Liver (tissue), 8 donors: ENCODE measurements at regions not wholly inside any gene's neighbourhood (a gene's known extent, or its start where the extent isn't known, plus 50 kb on each side); places are given as distances from the start of the nearest gene placed in this dataset.

ENCODE experiments used
- DNase-seq: peaks from one replicate; pipeline ENCODE4 v3.0.0-alpha.2; 2017; ENCODE audit warnings: low spot score
- H3K27ac ChIP-seq, 2 donors: one replicate each; pipeline ENCODE4 v1.7.0; 2013; ENCODE audit warnings: inconsistent platforms in 2 of 2, low read length in 2 of 2, control low read depth in 1 of 2, low read depth in 1 of 2, mild to moderate bottlenecking in 1 of 2
- H3K27me3 ChIP-seq, 4 donors: one replicate each; pipeline versions ENCODE4 v1.6.1 to v1.7.0; 2013; ENCODE audit warnings: low read length in 3 of 4, inconsistent platforms in 1 of 4, mild to moderate bottlenecking in 1 of 4, moderate library complexity in 1 of 4; ENCODE audit not compliant: control insufficient read depth in 4 of 4, insufficient read depth in 4 of 4
- H3K36me3 ChIP-seq, 4 donors: one replicate each; pipeline versions ENCODE4 v1.6.1 to v1.7.0; 2013; ENCODE audit warnings: low read length in 3 of 4, mild to moderate bottlenecking in 3 of 4, low read depth in 1 of 4, moderate library complexity in 1 of 4; ENCODE audit not compliant: control insufficient read depth in 4 of 4, insufficient read depth in 3 of 4
- H3K4me1 ChIP-seq, 4 donors: one replicate each; pipeline versions ENCODE4 v1.6.1 to v1.7.0; 2013; ENCODE audit warnings: low read length in 3 of 4, mild to moderate bottlenecking in 3 of 4, moderate library complexity in 1 of 4; ENCODE audit not compliant: control insufficient read depth in 4 of 4, insufficient read depth in 4 of 4
- H3K4me3 ChIP-seq, 3 donors: one replicate each; pipeline versions ENCODE4 v1.6.1 to v1.7.0; 2013; ENCODE audit warnings: low read length in 3 of 3, control low read depth in 1 of 3, low read depth in 1 of 3, mild to moderate bottlenecking in 1 of 3
- H3K9ac ChIP-seq, 2 donors: one replicate each; pipeline ENCODE4 v1.7.0; 2013; ENCODE audit warnings: low read length in 2 of 2, mild to moderate bottlenecking in 2 of 2, moderate library complexity in 2 of 2, control low read depth in 1 of 2, low read depth in 1 of 2
- H3K9me3 ChIP-seq, 4 donors: one replicate each; pipeline versions ENCODE4 v1.6.1 to v1.7.0; 2013; ENCODE audit warnings: low read length in 3 of 4; ENCODE audit not compliant: control insufficient read depth in 4 of 4
- ATF3 ChIP-seq: IDR thresholded peaks from 2 replicates; pipeline ENCODE4 v1.6.1; 2016; ENCODE audit warnings: antibody characterized with exemption
- CTCF ChIP-seq: fragments of 150-350 bp; IDR thresholded peaks from 2 replicates; pipeline ENCODE4 v1.5.1; 2017; ENCODE audit warnings: improper control_type of control experiment, low read depth, low read length; ENCODE audit not compliant: missing input control
- EGR1 ChIP-seq, 2 donors: IDR thresholded peaks; 2 replicates each; pipeline ENCODE4 v1.6.1; 2016 to 2018; ENCODE audit warnings: antibody characterized with exemption in 2 of 2, low read depth in 2 of 2
- FOXA1 ChIP-seq: IDR thresholded peaks from 2 replicates; pipeline ENCODE4 v1.6.1; 2016; ENCODE audit warnings: antibody characterized with exemption
- FOXA2 ChIP-seq: IDR thresholded peaks from 2 replicates; pipeline ENCODE4 v1.6.1; 2016; ENCODE audit warnings: antibody characterized with exemption
- HNF4A ChIP-seq, 2 donors: conservative IDR thresholded peaks; 2 replicates each; pipeline ENCODE4 v1.6.1; 2016; ENCODE audit warnings: antibody characterized with exemption in 2 of 2, mild to moderate bottlenecking in 2 of 2
- HNF4G ChIP-seq: IDR thresholded peaks from 2 replicates; pipeline ENCODE4 v1.6.1; 2016; ENCODE audit warnings: antibody characterized with exemption
- JUND ChIP-seq, 2 donors: IDR thresholded peaks; 2 replicates each; pipeline ENCODE4 v1.6.1; 2016; ENCODE audit warnings: antibody characterized with exemption in 2 of 2
- MAX ChIP-seq: IDR thresholded peaks from 2 replicates; pipeline ENCODE4 v1.6.1; 2016; ENCODE audit warnings: antibody characterized with exemption
- NR2F2 ChIP-seq: IDR thresholded peaks from 2 replicates; pipeline ENCODE4 v1.6.1; 2016; ENCODE audit warnings: antibody characterized with exemption
- RAD21 ChIP-seq, 2 donors: IDR thresholded peaks; 2 replicates each; pipeline ENCODE4 v1.6.1; 2016; ENCODE audit warnings: antibody characterized with exemption in 2 of 2, mild to moderate bottlenecking in 2 of 2
- REST ChIP-seq: IDR thresholded peaks from 2 replicates; pipeline ENCODE4 v1.6.1; 2016; ENCODE audit warnings: antibody characterized with exemption, mild to moderate bottlenecking
- RXRA ChIP-seq, 2 donors: IDR thresholded peaks; 2 replicates each; pipeline ENCODE4 v1.6.1; 2017 to 2018; ENCODE audit warnings: antibody characterized with exemption in 2 of 2, mild to moderate bottlenecking in 1 of 2
- SP1 ChIP-seq: IDR thresholded peaks from 2 replicates; pipeline ENCODE4 v1.6.1; 2018; ENCODE audit warnings: antibody characterized with exemption, mild to moderate bottlenecking
- TAF1 ChIP-seq: conservative IDR thresholded peaks from 2 replicates; pipeline ENCODE4 v1.6.1; 2016; ENCODE audit warnings: antibody characterized with exemption, mild to moderate bottlenecking
- YY1 ChIP-seq: IDR thresholded peaks from 2 replicates; pipeline ENCODE4 v1.6.1; 2016; ENCODE audit warnings: antibody characterized with exemption, mild to moderate bottlenecking
- ZBTB33 ChIP-seq: IDR thresholded peaks from 2 replicates; pipeline ENCODE4 v1.6.1; 2016; ENCODE audit warnings: antibody characterized with exemption
- WGBS: extraction: QIAGEN DNeasy Blood & Tissue Kit; methylation state at CpG from one replicate; pipeline ENCODE4 v1.1.7; 2013; 5-methylcytosine and 5-hydroxymethylcytosine counted together
- donor health status: healthy.
- donor health status: healthy.
- donor health status: healthy.
- donor health status: healthy.
- donor health status: healthy.

- 75% methylated on average over 6 of the region's 6 CpGs for WGBS
- DNase-seq, result no peak
- Histone ChIP-seq H3K36me3 (no peaks in the 10 kb centered on the region), H3K4me3 (no peak overlapping the region), H3K27ac (no peak overlapping the region), H3K9ac (no peak overlapping the region), H3K9me3 (peaks cover 0 to 3% (median 0%) of the 10 kb centered on the region in 4 donors), H3K27me3 (no peaks in the 10 kb centered on the region), H3K4me1 (no peaks in the 10 kb centered on the region)
- TF ChIP-seq EGR1 (IDR thresholded peaks at IDR 0.05; ENCODE audit: low read depth in 2 of 2), result no peak
- no peak for TF ChIP-seq FOXA1
- TF ChIP-seq NR2F2, result no peak
- TF ChIP-seq SP1, result no peak
- TF ChIP-seq CTCF, result no peak
- no peak for TF ChIP-seq HNF4A (conservative IDR thresholded peaks at IDR 0.05)
- TF ChIP-seq RAD21 (IDR thresholded peaks at IDR 0.05), result no peak
- no peak for TF ChIP-seq FOXA2
- no peak for TF ChIP-seq ZBTB33
- TF ChIP-seq HNF4G, result no peak
- no peak for TF ChIP-seq RXRA (IDR thresholded peaks at IDR 0.05)
- TF ChIP-seq ATF3, result no peak
- TF ChIP-seq JUND (IDR thresholded peaks at IDR 0.05), result no peak
- TF ChIP-seq MAX, result no peak
- TF ChIP-seq REST, result no peak
- no peak for TF ChIP-seq TAF1
- no peak for TF ChIP-seq YY1
These were observed 504.9 kb upstream of the CCDC196 start for GRCh38 chr14:65981192-65981843.

GRCh38 chr14:65986041-65986440 is 500.1 kb upstream of the CCDC196 start:
- H3K9ac ChIP-seq, result no peak overlapping the region
- H3K4me3 ChIP-seq, result no peak overlapping the region
- no peak for TF ChIP-seq HNF4A (conservative IDR thresholded peaks at IDR 0.05)
- no peak for TF ChIP-seq EGR1 (IDR thresholded peaks at IDR 0.05; ENCODE audit: low read depth in 2 of 2)
- TF ChIP-seq MAX, result no peak
- no peak for TF ChIP-seq ZBTB33
- no peak for TF ChIP-seq FOXA1
- TF ChIP-seq TAF1, result no peak
- no peak for TF ChIP-seq ATF3
- TF ChIP-seq FOXA2, result no peak
- TF ChIP-seq RXRA (IDR thresholded peaks at IDR 0.05), result no peak
- no peak for TF ChIP-seq YY1
- no peak for TF ChIP-seq HNF4G
- H3K4me1 ChIP-seq, result no peaks in the 10 kb centered on the region
- H3K9me3 ChIP-seq, result peaks cover 0 to 3% (median 0%) of the 10 kb centered on the region in 4 donors
- 39% methylated on average over 1 of the region's 1 CpG for WGBS
- H3K27ac ChIP-seq, result no peak overlapping the region
- DNase-seq, result no peak
- no peaks in the 10 kb centered on the region for H3K27me3 ChIP-seq
- H3K36me3 ChIP-seq, result no peaks in the 10 kb centered on the region
